ENCODE measurements at regions not wholly inside any gene's neighbourhood (a gene's known extent, or its start where the extent isn't known, plus 50 kb on each side); places are given as distances from the start of the nearest gene placed in this dataset.

GRCh38 chr5:89279391-89280036 lies 396.5 kb upstream of the MEF2C start:
- TF ChIP-seq, protein P1, sequence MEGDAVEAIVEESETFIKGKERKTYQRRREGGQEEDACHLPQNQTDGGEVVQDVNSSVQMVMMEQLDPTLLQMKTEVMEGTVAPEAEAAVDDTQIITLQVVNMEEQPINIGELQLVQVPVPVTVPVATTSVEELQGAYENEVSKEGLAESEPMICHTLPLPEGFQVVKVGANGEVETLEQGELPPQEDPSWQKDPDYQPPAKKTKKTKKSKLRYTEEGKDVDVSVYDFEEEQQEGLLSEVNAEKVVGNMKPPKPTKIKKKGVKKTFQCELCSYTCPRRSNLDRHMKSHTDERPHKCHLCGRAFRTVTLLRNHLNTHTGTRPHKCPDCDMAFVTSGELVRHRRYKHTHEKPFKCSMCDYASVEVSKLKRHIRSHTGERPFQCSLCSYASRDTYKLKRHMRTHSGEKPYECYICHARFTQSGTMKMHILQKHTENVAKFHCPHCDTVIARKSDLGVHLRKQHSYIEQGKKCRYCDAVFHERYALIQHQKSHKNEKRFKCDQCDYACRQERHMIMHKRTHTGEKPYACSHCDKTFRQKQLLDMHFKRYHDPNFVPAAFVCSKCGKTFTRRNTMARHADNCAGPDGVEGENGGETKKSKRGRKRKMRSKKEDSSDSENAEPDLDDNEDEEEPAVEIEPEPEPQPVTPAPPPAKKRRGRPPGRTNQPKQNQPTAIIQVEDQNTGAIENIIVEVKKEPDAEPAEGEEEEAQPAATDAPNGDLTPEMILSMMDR (IDR thresholded peaks at IDR 0.05; ENCODE audit: poor library complexity), result no peak
- no peak for TF ChIP-seq EZH2 (IDR thresholded peaks at IDR 0.05; ENCODE audit: borderline replicate concordance)
